AG04450 (cell line): ENCODE measurements at regions not wholly inside any gene's neighbourhood (a gene's known extent, or its start where the extent isn't known, plus 50 kb on each side); places are given as distances from the start of the nearest gene placed in this dataset.

ENCODE experiments used
- CTCF ChIA-PET: fragments of 300-600, 350-600 bp; formaldehyde crosslinking; extraction: SDS; loops from one replicate; lab custom pipeline; 2022; ENCODE audit warnings: antibody characterized with exemption, inconsistent platforms; lab: Charles Lee
- POLR2A ChIA-PET: fragments of 350-600 bp; formaldehyde crosslinking; extraction: SDS; loops from one replicate; lab custom pipeline; 2021; ENCODE audit warnings: antibody characterized with exemption, inconsistent platforms; lab: Yijun Ruan, JAX
- DNase-seq: peaks from one replicate; pipeline ENCODE4 v3.0.0-alpha.2; 2011; ENCODE audit warnings: low read depth, low spot score
- H3K27ac ChIP-seq: one replicate; pipeline ENCODE4 v1.5.1; 2012; ENCODE audit warnings: low read depth, low read length, control low read depth
- H3K27me3 ChIP-seq: one replicate; pipeline ENCODE4 v1.6.0; 2012; ENCODE audit warnings: low read length; ENCODE audit not compliant: control insufficient read depth, insufficient read depth
- H3K4me3 ChIP-seq: 2 replicates; pipeline ENCODE4 v1.5.1; 2011; ENCODE audit warnings: mild to moderate bottlenecking, low read depth, low read length, control low read depth
- H3K9me3 ChIP-seq: 2 replicates; pipeline ENCODE4 v1.5.1; 2012; ENCODE audit warnings: low read length; ENCODE audit not compliant: control insufficient read depth, insufficient read depth
- CTCF ChIP-seq: IDR thresholded peaks from 2 replicates; pipeline ENCODE4 v1.5.1; 2011; ENCODE audit warnings: low read depth, low read length, control low read depth, inconsistent platforms

GRCh38 chr13:74414458-74414857 lies 280.3 kb upstream of the KLF12 start:
- no peak for TF ChIP-seq CTCF
- no peak for DNase-seq
- peaks cover 3% of the 10 kb centered on the region; the same call in 1 of the 2 replicates for H3K9me3 ChIP-seq
- POLR2A ChIA-PET = no interaction called here
- CTCF ChIA-PET = no interaction called here
- H3K27me3 ChIP-seq = no peaks in the 10 kb centered on the region
- H3K4me3 ChIP-seq = no peak overlapping the region
- H3K27ac ChIP-seq = no peak overlapping the region

- TF ChIP-seq CTCF = no peak
- Histone ChIP-seq H3K4me3 (no peak overlapping the region), H3K9me3 (peaks cover 3% of the 10 kb centered on the region; the same call in 1 of the 2 replicates), H3K27me3 (no peaks in the 10 kb centered on the region), H3K27ac (no peak overlapping the region)
- ChIA-PET CTCF (no interaction called here), POLR2A (no interaction called here)
- no peak for DNase-seq
Observed at GRCh38 chr13:74413482-74413881, 279.3 kb upstream of the KLF12 start.

GRCh38 chr13:74409551-74409950 lies 275.3 kb upstream of the KLF12 start:
- DNase-seq = no peak
- TF ChIP-seq CTCF = no peak

GRCh38 chr13:74406420-74406819 lies 272.2 kb upstream of the KLF12 start:
- Histone ChIP-seq H3K4me3 (no peak overlapping the region), H3K9me3 (no peaks in the 10 kb centered on the region), H3K27me3 (no peaks in the 10 kb centered on the region), H3K27ac (no peak overlapping the region)
- CTCF ChIA-PET = interaction anchor here (0.6 kb wide), 1 partner anchor 17 kb away, joined by 3 read pairs; no protein-coding TSS in a partner anchor
- no peak for TF ChIP-seq CTCF
- POLR2A ChIA-PET = no interaction called here
- no peak for DNase-seq

More at GRCh38 chr13:74409551-74409950, 275.3 kb upstream of the KLF12 start:
- Histone ChIP-seq H3K9me3 (peaks cover 3% of the 10 kb centered on the region; the same call in 1 of the 2 replicates), H3K4me3 (no peak overlapping the region), H3K27ac (no peak overlapping the region), H3K27me3 (no peaks in the 10 kb centered on the region)
- CTCF ChIA-PET = no interaction called here
- POLR2A ChIA-PET = no interaction called here

- Histone ChIP-seq H3K4me3 (no peak overlapping the region), H3K27me3 (no peaks in the 10 kb centered on the region), H3K9me3 (no peaks in the 10 kb centered on the region), H3K27ac (no peak overlapping the region)
- TF ChIP-seq CTCF = no peak
- ChIA-PET CTCF (no interaction called here), POLR2A (no interaction called here)
- no peak for DNase-seq
Observed at GRCh38 chr13:74398599-74398998, 264.4 kb upstream of the KLF12 start.
